Small intestine (tissue), 7 donors: ENCODE measurements at regions not wholly inside any gene's neighbourhood (a gene's known extent, or its start where the extent isn't known, plus 50 kb on each side); places are given as distances from the start of the nearest gene placed in this dataset.

Experiments
- DNase-seq, 2 donors: peaks; one replicate each; pipeline versions ENCODE4 v3.0.0 to v3.0.0-alpha.2; 2013
- FAIRE-seq: peaks from 2 replicates; lab custom pipeline; 2012; peaks lifted over from hg19 to GRCh38; lab: Jason Lieb, UNC
- H3K27ac ChIP-seq, 3 donors: one replicate each; pipeline ENCODE4 v1.5.1; 2013; ENCODE audit warnings: low read length in 2 of 3, mild to moderate bottlenecking in 2 of 3, control low read depth in 1 of 3, inconsistent platforms in 1 of 3, low read depth in 1 of 3, moderate library complexity in 1 of 3
- H3K27me3 ChIP-seq, 3 donors: one replicate each; pipeline ENCODE4 v1.6.1; 2013; ENCODE audit warnings: low read length in 3 of 3, inconsistent platforms in 1 of 3; ENCODE audit not compliant: control insufficient read depth in 3 of 3, insufficient read depth in 3 of 3
- H3K36me3 ChIP-seq, 3 donors: one replicate each; pipeline ENCODE4 v1.6.1; 2013; ENCODE audit warnings: low read length in 3 of 3, inconsistent platforms in 1 of 3, low read depth in 1 of 3, mild to moderate bottlenecking in 1 of 3, moderate library complexity in 1 of 3; ENCODE audit not compliant: control insufficient read depth in 3 of 3, insufficient read depth in 2 of 3
- H3K4me1 ChIP-seq, 3 donors: one replicate each; pipeline ENCODE4 v1.6.1; 2013; ENCODE audit warnings: low read length in 2 of 3, inconsistent platforms in 1 of 3, low read depth in 1 of 3, mild to moderate bottlenecking in 1 of 3, moderate library complexity in 1 of 3; ENCODE audit not compliant: control insufficient read depth in 3 of 3, insufficient read depth in 2 of 3
- H3K4me3 ChIP-seq, 3 donors: one replicate each; pipeline ENCODE4 v1.5.1; 2013; ENCODE audit warnings: low read length in 3 of 3, control low read depth in 1 of 3, inconsistent platforms in 1 of 3, low read depth in 1 of 3, mild to moderate bottlenecking in 1 of 3, moderate library complexity in 1 of 3
- H3K9me3 ChIP-seq, 2 donors: one replicate each; pipeline ENCODE4 v1.6.1; 2013; ENCODE audit warnings: low read depth in 1 of 2, low read length in 1 of 2; ENCODE audit not compliant: control insufficient read depth in 2 of 2, insufficient read depth in 1 of 2
- WGBS, 3 donors: extraction: QIAGEN DNeasy Blood & Tissue Kit; methylation state at CpG; one replicate each; pipeline ENCODE4 v1.1.7; 2013; 5-methylcytosine and 5-hydroxymethylcytosine counted together
- donor health status: healthy with polysubstance abuse.
- donor health status: control.
- donor health status: control.
- donor health status: Bipolar disorder and iron deficiency.
- donor health status: healthy.

GRCh38 chr2:104704496-104705245 is 149.2 kb upstream of the POU3F3 start:
- H3K4me1 ChIP-seq: no peaks in the 10 kb centered on the region
- FAIRE-seq: no peak
- 82 to 84% (median 83%) methylated on average over 16 of the region's 16 CpGs for WGBS, 3 donors

GRCh38 chr2:104707056-104707455 is 146.9 kb upstream of the POU3F3 start:
- no peaks in the 10 kb centered on the region for H3K27me3 ChIP-seq
- no peaks in the 10 kb centered on the region for H3K36me3 ChIP-seq
- H3K4me1 ChIP-seq: no peaks in the 10 kb centered on the region
- no peak for DNase-seq
- FAIRE-seq: no peak
- no peak overlapping the region for H3K4me3 ChIP-seq
- WGBS, 3 donors: 72 to 81% (median 79%) methylated on average over 5 of the region's 5 CpGs
- H3K27ac ChIP-seq: no peak overlapping the region
- H3K9me3 ChIP-seq: no peaks in the 10 kb centered on the region

More at GRCh38 chr2:104704496-104705245, 149.2 kb upstream of the POU3F3 start:
- no peak for DNase-seq
- Histone ChIP-seq H3K4me3 (no peak overlapping the region), H3K9me3 (no peaks in the 10 kb centered on the region), H3K27me3 (no peaks in the 10 kb centered on the region), H3K27ac (no peak overlapping the region), H3K36me3 (no peaks in the 10 kb centered on the region)

DNA sequence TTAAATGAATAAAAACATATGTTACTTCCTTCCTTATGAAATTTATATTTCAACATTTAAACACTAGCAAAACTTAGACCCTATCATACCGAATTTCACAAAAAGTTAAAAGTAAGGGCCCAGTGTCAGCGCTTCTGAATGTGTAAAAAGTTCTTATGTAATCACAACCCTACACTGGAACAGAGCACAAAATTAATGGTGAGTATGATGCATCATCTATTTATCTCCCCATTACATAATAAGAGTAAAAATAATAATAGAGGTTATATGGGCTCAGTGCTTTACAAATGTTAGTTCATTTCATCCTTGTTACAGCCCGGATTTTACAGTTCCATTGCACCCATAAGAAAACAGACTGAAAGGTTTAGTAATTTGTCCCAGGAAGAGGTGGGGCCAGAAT is 144.9 kb upstream of the POU3F3 start:
- FAIRE-seq: no peak
- DNase-seq: no peak
- 86 to 90% (median 88%) methylated on average over 3 of the region's 3 CpGs for whole genome bisulfite sequencing, 3 donors
- Histone ChIP-seq H3K4me1 (no peaks in the 10 kb centered on the region), H3K4me3 (no peak overlapping the region), H3K9me3 (no peaks in the 10 kb centered on the region), H3K36me3 (no peaks in the 10 kb centered on the region), H3K27ac (no peak overlapping the region), H3K27me3 (no peaks in the 10 kb centered on the region)

- no peaks in the 10 kb centered on the region for H3K27me3 ChIP-seq
- FAIRE-seq (no peak), DNase-seq (no peak)
- H3K27ac ChIP-seq: no peak overlapping the region
- H3K36me3 ChIP-seq: no peaks in the 10 kb centered on the region
- peaks cover 0 to 3% of the 10 kb centered on the region in 2 donors for H3K9me3 ChIP-seq
- 79 to 91% (median 87%) methylated on average over 4 of the region's 4 CpGs for whole genome bisulfite sequencing, 3 donors
- no peak overlapping the region for H3K4me3 ChIP-seq
- no peaks in the 10 kb centered on the region for H3K4me1 ChIP-seq
These were observed 137.9 kb upstream of the POU3F3 start for GRCh38 chr2:104716061-104716460.

- no peak overlapping the region for H3K4me3 ChIP-seq
- DNase-seq (peak; percentile 26 to 40), FAIRE-seq (no peak)
- no peak overlapping the region for H3K27ac ChIP-seq
- no peaks in the 10 kb centered on the region for H3K27me3 ChIP-seq
- no peaks in the 10 kb centered on the region for H3K4me1 ChIP-seq
- WGBS, 3 donors: 31 to 58% (median 54%) methylated on average over 6 of the region's 6 CpGs
- no peaks in the 10 kb centered on the region for H3K36me3 ChIP-seq
- no peaks in the 10 kb centered on the region for H3K9me3 ChIP-seq
These were observed 120.5 kb upstream of the POU3F3 start for GRCh38 chr2:104733226-104733943.

GRCh38 chr2:104734937-104735586 is 118.9 kb upstream of the POU3F3 start:
- no peak overlapping the region for H3K4me3 ChIP-seq
- H3K9me3 ChIP-seq: no peaks in the 10 kb centered on the region
- 22 to 50% (median 37%) methylated on average over 6 of the region's 6 CpGs for WGBS, 3 donors
- H3K4me1 ChIP-seq: no peaks in the 10 kb centered on the region
- H3K27ac ChIP-seq: no peak overlapping the region
- no peak for DNase-seq
- no peaks in the 10 kb centered on the region for H3K27me3 ChIP-seq
- no peak for FAIRE-seq
- H3K36me3 ChIP-seq: no peaks in the 10 kb centered on the region

DNA sequence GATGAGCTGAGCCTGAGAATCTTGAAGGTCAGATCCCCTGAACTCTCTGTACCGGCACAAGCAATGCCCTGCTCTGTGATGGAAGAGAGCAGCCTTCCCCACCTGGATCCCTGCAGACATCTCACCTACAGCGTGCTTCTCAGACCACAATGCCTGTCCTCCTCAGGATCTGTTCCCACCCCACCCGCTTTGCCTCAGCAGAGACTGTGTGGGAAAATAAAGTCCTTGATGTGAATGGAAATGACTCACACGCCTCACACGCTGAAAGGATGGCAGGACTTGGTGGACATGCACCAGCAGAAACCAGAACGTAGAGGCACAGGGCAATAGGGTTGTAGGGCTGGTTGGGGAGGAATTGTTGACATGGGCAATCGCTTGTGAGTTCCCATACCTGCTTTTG is 117.9 kb upstream of the POU3F3 start:
- H3K9me3 ChIP-seq: no peaks in the 10 kb centered on the region
- WGBS, 3 donors: 72 to 83% (median 75%) methylated on average over 7 of the region's 7 CpGs
- DNase-seq (no peak), FAIRE-seq (no peak)
- no peaks in the 10 kb centered on the region for H3K4me1 ChIP-seq
- no peak overlapping the region for H3K4me3 ChIP-seq
- H3K27ac ChIP-seq: no peak overlapping the region
- H3K27me3 ChIP-seq: no peaks in the 10 kb centered on the region
- H3K36me3 ChIP-seq: no peaks in the 10 kb centered on the region

GRCh38 chr2:104741860-104742259 is 112.1 kb upstream of the POU3F3 start:
- H3K27ac ChIP-seq: no peak overlapping the region
- WGBS, 3 donors: 86 to 91% (median 90%) methylated on average over 3 of the region's 3 CpGs
- H3K27me3 ChIP-seq: peaks cover 0 to 7% (median 0%) of the 10 kb centered on the region in 3 donors
- no peak overlapping the region for H3K4me3 ChIP-seq
- no peak for DNase-seq
- H3K9me3 ChIP-seq: no peaks in the 10 kb centered on the region
- H3K4me1 ChIP-seq: no peaks in the 10 kb centered on the region
- no peak for FAIRE-seq
- no peaks in the 10 kb centered on the region for H3K36me3 ChIP-seq
